ENCODE measurements at regions not wholly inside any gene's neighbourhood (a gene's known extent, or its start where the extent isn't known, plus 50 kb on each side); places are given as distances from the start of the nearest gene placed in this dataset.

DNA sequence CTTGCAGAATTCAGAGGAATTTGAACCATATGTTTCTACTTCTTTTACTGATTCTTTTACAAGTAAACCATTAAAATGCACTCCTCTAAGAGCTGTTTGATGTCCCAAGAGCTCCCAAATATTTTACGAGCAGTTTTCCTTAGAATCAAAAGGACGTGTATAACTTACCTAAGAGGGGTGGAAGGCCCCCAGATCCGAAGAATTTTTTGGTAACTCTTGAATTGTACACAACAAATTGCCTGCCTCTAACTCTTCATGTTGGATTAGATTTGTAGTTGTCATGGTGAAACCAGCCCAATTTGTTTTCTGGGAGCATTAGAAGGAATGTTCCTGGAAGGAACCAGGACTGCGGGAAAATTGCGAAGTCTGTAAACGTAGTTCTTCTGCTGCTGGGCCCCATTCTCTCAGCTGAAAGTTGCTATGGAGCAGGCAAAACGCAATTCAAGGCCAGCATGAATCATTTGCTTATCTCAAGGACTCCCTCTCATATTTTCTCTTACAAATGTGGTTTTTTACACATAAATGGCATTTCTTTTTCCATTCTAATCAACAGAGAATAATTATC is 124.8 kb upstream of the TMEM72 start:
- no peaks in the 10 kb centered on the region for H3K4me1 ChIP-seq (ENCODE audit: control insufficient read depth in 2 of 2, insufficient read depth in 2 of 2, low read length in 1 of 2)
- no peaks in the 10 kb centered on the region for H3K36me3 ChIP-seq (ENCODE audit: control insufficient read depth in 2 of 2, insufficient read depth in 2 of 2, low read length in 1 of 2)
- no peak overlapping the region for H3K4me3 ChIP-seq (ENCODE audit: low read depth in 1 of 2, low read length in 2 of 2)
- H3K27me3 ChIP-seq (ENCODE audit: control insufficient read depth in 1 of 2, insufficient read depth in 2 of 2, low read length in 2 of 2) = no peaks in the 10 kb centered on the region
- H3K9me3 ChIP-seq (ENCODE audit: control insufficient read depth in 2 of 2, insufficient read depth in 1 of 2, low read depth in 1 of 2, low read length in 1 of 2) = no peaks in the 10 kb centered on the region
- 64 to 73% methylated on average over 7 of the region's 7 CpGs for WGBS, 2 donors
- no peak overlapping the region for H3K27ac ChIP-seq (ENCODE audit: low read depth in 2 of 2, low read length in 1 of 2)

DNA sequence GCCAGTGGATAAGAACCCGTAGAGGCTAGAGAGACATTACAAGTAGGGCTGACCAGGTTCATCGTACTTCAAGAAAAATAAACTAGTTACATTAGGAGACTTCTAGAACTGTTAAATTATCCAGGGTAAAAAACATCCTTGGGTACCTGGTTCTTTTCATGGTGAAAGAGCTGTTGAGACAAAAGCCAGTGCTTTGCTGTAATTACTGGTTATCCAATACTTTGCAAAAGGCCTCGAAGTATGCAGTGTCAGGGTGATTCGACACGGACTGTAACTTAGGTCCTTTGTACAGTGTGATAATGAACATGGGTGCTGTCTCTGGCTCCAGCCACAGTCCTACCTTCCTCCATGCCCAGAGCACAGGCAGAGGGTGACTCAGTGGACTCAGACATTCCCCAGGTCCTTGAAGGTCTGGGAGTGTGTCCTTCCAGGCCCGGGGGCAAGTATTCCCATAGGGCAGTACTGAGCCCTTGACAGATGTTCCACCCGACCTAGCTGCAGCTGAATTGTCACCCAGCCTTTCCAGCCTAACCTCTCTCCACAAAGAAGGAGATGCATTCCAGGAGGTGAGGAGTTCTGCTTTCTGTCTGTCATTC is 123.6 kb upstream of the TMEM72 start:
- Histone ChIP-seq H3K27ac (ENCODE audit: low read depth in 2 of 2, low read length in 1 of 2) (no peak overlapping the region), H3K4me1 (ENCODE audit: control insufficient read depth in 2 of 2, insufficient read depth in 2 of 2, low read length in 1 of 2) (no peaks in the 10 kb centered on the region), H3K4me3 (ENCODE audit: low read depth in 1 of 2, low read length in 2 of 2) (no peak overlapping the region), H3K27me3 (ENCODE audit: control insufficient read depth in 1 of 2, insufficient read depth in 2 of 2, low read length in 2 of 2) (no peaks in the 10 kb centered on the region), H3K36me3 (ENCODE audit: control insufficient read depth in 2 of 2, insufficient read depth in 2 of 2, low read length in 1 of 2) (no peaks in the 10 kb centered on the region), H3K9me3 (ENCODE audit: control insufficient read depth in 2 of 2, insufficient read depth in 1 of 2, low read depth in 1 of 2, low read length in 1 of 2) (no peaks in the 10 kb centered on the region)
- 83 to 85% methylated on average over 7 of the region's 7 CpGs for WGBS, 2 donors

DNA sequence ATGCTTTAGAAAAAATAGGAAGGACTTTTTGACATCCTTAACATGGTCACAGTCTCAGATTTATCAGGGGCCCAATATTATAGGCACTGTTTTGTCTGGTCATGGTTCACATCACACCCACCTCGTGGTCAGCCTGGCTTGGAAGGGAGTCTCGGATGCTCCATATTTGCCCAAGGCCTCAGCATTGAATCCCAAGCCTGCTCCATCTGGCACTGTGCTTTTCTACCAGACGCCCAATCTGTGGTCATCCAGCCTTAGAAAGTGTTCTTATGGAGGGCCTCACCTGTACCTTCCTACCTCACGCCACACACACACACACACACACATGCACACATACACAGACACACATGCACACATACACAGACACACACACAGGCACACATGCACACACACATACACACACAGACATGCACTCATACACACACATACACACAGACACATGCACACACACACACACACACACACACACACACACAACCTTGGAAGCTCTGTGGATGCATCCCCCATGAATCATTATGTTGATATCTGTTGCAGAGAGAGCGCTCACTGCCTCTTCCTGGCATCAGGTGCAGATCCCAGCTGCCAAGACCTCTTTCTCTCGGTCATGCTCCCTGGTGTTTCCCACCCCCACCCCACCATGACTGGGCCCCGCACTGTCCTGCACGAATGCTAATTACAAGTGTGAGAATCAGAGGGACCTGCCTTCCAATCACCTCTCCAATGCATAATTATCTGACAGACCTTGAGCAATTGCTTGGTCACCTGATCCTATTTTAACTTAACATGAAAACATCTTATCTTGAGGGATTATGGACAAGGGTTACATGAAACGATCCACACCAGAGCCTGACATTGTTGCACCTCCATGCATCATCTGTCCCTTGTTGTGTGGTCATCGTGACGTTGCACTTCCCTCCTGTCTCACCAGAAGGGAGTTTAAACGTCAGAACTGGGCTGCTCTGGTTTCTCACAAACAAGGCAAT is 122.7 kb upstream of the TMEM72 start:
- H3K27me3 ChIP-seq (ENCODE audit: control insufficient read depth in 1 of 2, insufficient read depth in 2 of 2, low read length in 2 of 2) = no peaks in the 10 kb centered on the region
- WGBS, 2 donors = 72 to 79% methylated on average over 12 of the region's 12 CpGs
- H3K4me3 ChIP-seq (ENCODE audit: low read depth in 1 of 2, low read length in 2 of 2) = no peak overlapping the region
- H3K9me3 ChIP-seq (ENCODE audit: control insufficient read depth in 2 of 2, insufficient read depth in 1 of 2, low read depth in 1 of 2, low read length in 1 of 2) = no peaks in the 10 kb centered on the region
- H3K36me3 ChIP-seq (ENCODE audit: control insufficient read depth in 2 of 2, insufficient read depth in 2 of 2, low read length in 1 of 2) = no peaks in the 10 kb centered on the region
- no peaks in the 10 kb centered on the region for H3K4me1 ChIP-seq (ENCODE audit: control insufficient read depth in 2 of 2, insufficient read depth in 2 of 2, low read length in 1 of 2)
- H3K27ac ChIP-seq (ENCODE audit: low read depth in 2 of 2, low read length in 1 of 2) = no peak overlapping the region

DNA sequence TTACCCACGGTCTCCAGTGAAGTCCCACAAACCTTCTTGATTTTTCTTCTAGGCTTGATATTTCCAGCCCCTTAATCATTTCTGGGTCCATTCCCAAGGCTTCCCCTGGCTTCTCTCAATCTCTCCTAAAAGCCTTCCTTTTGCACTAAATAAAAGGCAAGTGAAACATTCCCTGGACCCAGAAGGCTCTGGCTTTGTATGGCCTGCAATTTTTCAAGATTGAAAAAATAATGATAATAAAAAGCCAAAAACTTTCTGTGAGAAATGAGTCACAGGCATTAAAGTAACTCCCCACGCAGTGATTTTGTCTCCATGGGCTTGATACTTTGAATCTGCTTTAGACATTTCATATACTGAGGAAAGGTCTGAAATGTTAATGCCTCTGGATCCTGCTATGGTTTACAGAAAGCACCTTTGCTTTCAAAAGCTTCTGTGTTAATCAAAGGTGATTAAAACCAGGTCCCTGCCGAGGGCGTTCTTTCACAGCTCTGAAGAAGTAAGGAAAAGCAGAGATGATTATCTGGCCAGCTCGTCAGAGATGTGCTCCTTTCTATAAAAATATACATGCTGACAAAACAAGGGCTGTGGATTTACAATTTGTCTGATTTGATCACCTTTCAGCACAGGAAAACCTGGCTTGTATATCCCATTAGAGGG is 118.9 kb upstream of the TMEM72 start:
- H3K27me3 ChIP-seq (ENCODE audit: control insufficient read depth in 1 of 2, insufficient read depth in 2 of 2, low read length in 2 of 2) = no peaks in the 10 kb centered on the region
- H3K4me3 ChIP-seq (ENCODE audit: low read depth in 1 of 2, low read length in 2 of 2) = no peak overlapping the region
- H3K9me3 ChIP-seq (ENCODE audit: control insufficient read depth in 2 of 2, insufficient read depth in 1 of 2, low read depth in 1 of 2, low read length in 1 of 2) = no peaks in the 10 kb centered on the region
- no peak overlapping the region for H3K27ac ChIP-seq (ENCODE audit: low read depth in 2 of 2, low read length in 1 of 2)
- no peaks in the 10 kb centered on the region for H3K36me3 ChIP-seq (ENCODE audit: control insufficient read depth in 2 of 2, insufficient read depth in 2 of 2, low read length in 1 of 2)
- H3K4me1 ChIP-seq (ENCODE audit: control insufficient read depth in 2 of 2, insufficient read depth in 2 of 2, low read length in 1 of 2) = no peaks in the 10 kb centered on the region
- 56 to 67% methylated on average over 5 of the region's 5 CpGs for WGBS, 2 donors

DNA sequence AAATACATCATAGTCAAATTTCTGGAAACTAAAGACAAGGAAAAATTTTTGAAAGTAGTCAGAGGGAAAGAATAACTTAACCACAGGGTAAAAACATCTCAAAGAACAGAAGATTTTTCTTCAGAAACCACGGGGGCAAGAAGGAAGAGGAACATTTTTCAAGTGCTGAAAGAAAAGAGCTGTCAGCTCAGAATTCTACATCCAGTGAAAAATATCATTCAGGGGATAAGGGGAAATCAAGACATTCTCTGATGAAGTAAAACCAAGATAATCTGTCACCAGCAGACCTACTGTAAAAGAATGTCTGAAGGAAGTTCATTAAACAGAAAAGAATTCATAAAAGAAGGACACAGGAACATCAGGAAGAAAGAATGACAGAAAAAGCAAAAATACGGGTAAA is 111.2 kb upstream of the TMEM72 start:
- Histone ChIP-seq H3K36me3 (ENCODE audit: control insufficient read depth in 2 of 2, insufficient read depth in 2 of 2, low read length in 1 of 2) (no peaks in the 10 kb centered on the region), H3K27me3 (ENCODE audit: control insufficient read depth in 1 of 2, insufficient read depth in 2 of 2, low read length in 2 of 2) (no peaks in the 10 kb centered on the region), H3K27ac (ENCODE audit: low read depth in 2 of 2, low read length in 1 of 2) (no peak overlapping the region), H3K4me1 (ENCODE audit: control insufficient read depth in 2 of 2, insufficient read depth in 2 of 2, low read length in 1 of 2) (peaks cover 0 to 2% of the 10 kb centered on the region in 2 donors), H3K9me3 (ENCODE audit: control insufficient read depth in 2 of 2, insufficient read depth in 1 of 2, low read depth in 1 of 2, low read length in 1 of 2) (no peaks in the 10 kb centered on the region), H3K4me3 (ENCODE audit: low read depth in 1 of 2, low read length in 2 of 2) (no peak overlapping the region)
- 37 to 43% methylated on average over 2 of the region's 2 CpGs for WGBS, 2 donors

DNA sequence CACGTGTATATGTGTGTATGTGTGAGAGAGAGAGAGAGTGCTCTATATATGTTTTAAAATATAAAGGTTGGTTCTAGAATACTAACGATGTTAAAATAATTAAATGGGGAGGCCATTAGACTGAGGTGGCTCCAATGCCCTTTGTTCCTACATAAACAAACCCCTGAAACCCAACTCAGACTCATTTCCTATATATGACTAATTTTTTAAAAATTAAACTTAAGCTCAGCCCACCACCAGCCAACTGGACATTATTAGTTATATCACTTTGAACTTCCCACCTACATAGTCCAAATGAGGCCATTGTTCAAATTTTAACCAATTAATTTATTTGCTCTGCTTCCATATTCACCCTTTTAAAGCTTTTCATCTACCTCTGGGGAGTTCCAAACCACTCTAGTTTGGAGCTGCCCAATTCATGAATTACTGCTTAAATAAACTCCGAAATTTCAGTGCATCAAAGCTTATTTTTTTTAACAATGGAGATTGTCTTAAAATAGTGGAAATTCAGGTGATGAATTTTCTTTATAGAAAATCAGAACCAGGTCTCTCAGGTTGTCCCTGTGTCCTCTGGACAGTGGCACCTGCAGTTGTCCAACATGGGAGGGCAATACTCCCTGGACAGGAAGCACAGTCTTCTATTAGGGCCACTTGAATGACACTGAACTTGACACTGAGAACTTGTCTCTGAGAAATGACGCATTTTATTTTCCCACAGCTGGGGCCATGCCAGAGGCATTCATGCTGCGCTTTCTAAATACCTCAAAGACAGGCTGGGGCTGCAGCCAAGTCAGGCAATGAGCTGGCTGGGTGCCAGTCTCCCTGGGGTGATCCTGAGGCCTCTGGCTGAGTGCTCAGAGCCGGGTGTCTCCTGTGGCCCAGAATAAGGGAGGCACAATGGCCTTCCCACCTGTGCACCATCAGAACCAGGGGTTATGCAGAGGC is 109.5 kb upstream of the TMEM72 start:
- Histone ChIP-seq H3K4me1 (ENCODE audit: control insufficient read depth in 2 of 2, insufficient read depth in 2 of 2, low read length in 1 of 2) (peaks cover 0 to 2% of the 10 kb centered on the region in 2 donors), H3K9me3 (ENCODE audit: control insufficient read depth in 2 of 2, insufficient read depth in 1 of 2, low read depth in 1 of 2, low read length in 1 of 2) (no peaks in the 10 kb centered on the region), H3K27ac (ENCODE audit: low read depth in 2 of 2, low read length in 1 of 2) (no peak overlapping the region), H3K4me3 (ENCODE audit: low read depth in 1 of 2, low read length in 2 of 2) (no peak overlapping the region), H3K36me3 (ENCODE audit: control insufficient read depth in 2 of 2, insufficient read depth in 2 of 2, low read length in 1 of 2) (no peaks in the 10 kb centered on the region), H3K27me3 (ENCODE audit: control insufficient read depth in 1 of 2, insufficient read depth in 2 of 2, low read length in 2 of 2) (no peaks in the 10 kb centered on the region)
- 48 to 50% methylated on average over 6 of the region's 6 CpGs for WGBS, 2 donors

DNA sequence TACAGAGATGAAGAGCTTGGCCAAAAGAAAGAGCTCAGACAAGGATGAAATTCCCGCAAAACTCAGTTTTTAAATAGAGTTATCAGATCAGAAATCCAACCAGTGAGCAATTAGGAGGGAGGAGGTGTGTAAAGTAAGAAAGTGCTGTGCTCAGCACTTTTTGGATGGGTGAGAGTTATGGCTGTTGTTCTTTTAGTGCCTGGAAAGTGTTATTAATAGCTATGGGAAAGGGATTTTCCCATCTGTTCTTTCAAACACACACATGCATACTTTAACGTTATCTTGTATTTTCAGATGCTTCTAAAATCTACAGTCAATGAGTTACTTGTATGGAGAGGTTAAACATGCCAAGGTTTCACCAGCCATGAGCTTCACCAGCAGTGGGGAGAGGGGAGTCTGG is 107.3 kb upstream of the TMEM72 start:
- Histone ChIP-seq H3K36me3 (ENCODE audit: control insufficient read depth in 2 of 2, insufficient read depth in 2 of 2, low read length in 1 of 2) (no peaks in the 10 kb centered on the region), H3K9me3 (ENCODE audit: control insufficient read depth in 2 of 2, insufficient read depth in 1 of 2, low read depth in 1 of 2, low read length in 1 of 2) (no peaks in the 10 kb centered on the region), H3K4me1 (ENCODE audit: control insufficient read depth in 2 of 2, insufficient read depth in 2 of 2, low read length in 1 of 2) (peaks cover 0 to 2% of the 10 kb centered on the region in 2 donors), H3K27me3 (ENCODE audit: control insufficient read depth in 1 of 2, insufficient read depth in 2 of 2, low read length in 2 of 2) (no peaks in the 10 kb centered on the region), H3K4me3 (ENCODE audit: low read depth in 1 of 2, low read length in 2 of 2) (no peak overlapping the region), H3K27ac (ENCODE audit: low read depth in 2 of 2, low read length in 1 of 2) (no peak overlapping the region)
- 70 to 75% methylated on average over 2 of the region's 2 CpGs for WGBS, 2 donors

DNA sequence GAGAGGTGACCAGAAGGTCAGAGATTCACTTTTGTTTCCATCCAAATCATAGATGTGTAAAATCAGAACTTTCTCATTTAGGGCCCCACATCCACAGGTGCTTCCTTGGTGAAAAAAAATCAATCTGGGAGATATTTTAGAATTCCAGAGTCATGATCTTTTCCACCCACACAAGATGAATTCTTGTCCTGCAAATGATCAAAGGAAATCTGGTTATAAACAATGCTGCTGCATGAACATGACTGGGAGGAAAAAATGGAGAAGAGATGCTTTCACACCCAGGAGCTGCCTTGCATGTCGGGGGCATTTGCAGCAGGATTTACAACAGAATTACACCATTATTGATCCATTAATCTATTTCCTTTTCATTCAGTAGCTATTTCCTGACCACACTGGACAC is 106.5 kb upstream of the TMEM72 start:
- 62 to 83% methylated on average over 1 of the region's 1 CpG for WGBS, 2 donors
- Histone ChIP-seq H3K4me1 (ENCODE audit: control insufficient read depth in 2 of 2, insufficient read depth in 2 of 2, low read length in 1 of 2) (peaks cover 0 to 2% of the 10 kb centered on the region in 2 donors), H3K27me3 (ENCODE audit: control insufficient read depth in 1 of 2, insufficient read depth in 2 of 2, low read length in 2 of 2) (no peaks in the 10 kb centered on the region), H3K4me3 (ENCODE audit: low read depth in 1 of 2, low read length in 2 of 2) (no peak overlapping the region), H3K27ac (ENCODE audit: low read depth in 2 of 2, low read length in 1 of 2) (no peak overlapping the region), H3K36me3 (ENCODE audit: control insufficient read depth in 2 of 2, insufficient read depth in 2 of 2, low read length in 1 of 2) (no peaks in the 10 kb centered on the region), H3K9me3 (ENCODE audit: control insufficient read depth in 2 of 2, insufficient read depth in 1 of 2, low read depth in 1 of 2, low read length in 1 of 2) (no peaks in the 10 kb centered on the region)

All from esophagus (tissue), 2 donors.